ENCODE measurements at regions not wholly inside any gene's neighbourhood (a gene's known extent, or its start where the extent isn't known, plus 50 kb on each side); places are given as distances from the start of the nearest gene placed in this dataset.

DNA sequence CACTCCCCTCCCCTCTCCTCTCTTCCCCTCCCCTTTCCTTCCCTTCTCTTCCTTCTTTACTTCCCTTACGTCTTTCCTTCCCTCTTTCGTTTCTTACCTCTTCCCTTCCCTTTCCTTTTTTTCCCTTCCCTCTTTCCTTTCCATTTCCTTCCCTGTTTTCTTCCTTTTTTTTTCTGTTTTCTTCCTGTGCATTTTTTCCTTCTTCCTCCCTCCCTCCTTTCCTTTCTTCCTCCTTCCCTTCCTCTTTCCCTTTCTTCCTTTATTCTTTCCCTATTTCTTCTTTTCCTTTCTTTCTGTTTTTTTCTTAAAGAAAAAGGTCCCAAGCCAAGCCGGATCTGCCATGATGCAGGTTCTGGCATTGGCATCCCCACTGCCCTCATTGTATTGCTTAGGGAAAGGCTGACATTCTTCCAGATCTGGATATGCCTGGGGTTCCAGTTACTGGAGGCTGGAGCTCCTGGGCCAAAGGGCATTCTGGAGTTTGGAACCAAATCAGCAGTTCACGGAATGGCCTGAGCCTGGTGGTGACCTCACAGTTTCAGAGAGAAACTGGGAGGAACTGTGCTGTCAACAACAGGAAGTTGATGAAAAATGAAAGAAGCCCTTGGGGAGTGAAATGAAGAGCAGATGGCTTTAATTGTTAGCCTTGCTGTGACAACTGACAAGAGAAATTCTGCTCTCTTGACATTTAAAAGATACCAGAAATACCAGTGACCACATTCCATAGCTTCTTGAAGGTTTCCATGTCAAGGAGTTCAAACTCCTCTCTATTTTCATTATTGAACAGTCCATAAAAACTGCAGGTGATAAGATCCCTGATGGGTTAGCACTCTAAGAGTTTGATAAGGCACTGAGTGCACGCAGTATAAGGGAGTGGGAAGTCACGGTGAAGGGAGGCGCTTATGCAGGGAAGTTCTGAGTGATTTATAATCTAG, 622.1 kb downstream of the SPRY1 start:
- Histone ChIP-seq H3K36me3 (no peaks in the 10 kb centered on the region), H3K4me3 (no peak overlapping the region), H3K27ac (peak overlapping the region in 3 of 4 donors; percentile 10 to 89 (median 81)), H3K4me1 (peaks cover 0 to 28% (median 7%) of the 10 kb centered on the region in 4 donors), H3K27me3 (no peaks in the 10 kb centered on the region), H3K9me3 (no peaks in the 10 kb centered on the region)
- DNase-seq (ENCODE audit: low spot score in 2 of 2): peak; percentile 21 to 47
- TF ChIP-seq, protein P1, sequence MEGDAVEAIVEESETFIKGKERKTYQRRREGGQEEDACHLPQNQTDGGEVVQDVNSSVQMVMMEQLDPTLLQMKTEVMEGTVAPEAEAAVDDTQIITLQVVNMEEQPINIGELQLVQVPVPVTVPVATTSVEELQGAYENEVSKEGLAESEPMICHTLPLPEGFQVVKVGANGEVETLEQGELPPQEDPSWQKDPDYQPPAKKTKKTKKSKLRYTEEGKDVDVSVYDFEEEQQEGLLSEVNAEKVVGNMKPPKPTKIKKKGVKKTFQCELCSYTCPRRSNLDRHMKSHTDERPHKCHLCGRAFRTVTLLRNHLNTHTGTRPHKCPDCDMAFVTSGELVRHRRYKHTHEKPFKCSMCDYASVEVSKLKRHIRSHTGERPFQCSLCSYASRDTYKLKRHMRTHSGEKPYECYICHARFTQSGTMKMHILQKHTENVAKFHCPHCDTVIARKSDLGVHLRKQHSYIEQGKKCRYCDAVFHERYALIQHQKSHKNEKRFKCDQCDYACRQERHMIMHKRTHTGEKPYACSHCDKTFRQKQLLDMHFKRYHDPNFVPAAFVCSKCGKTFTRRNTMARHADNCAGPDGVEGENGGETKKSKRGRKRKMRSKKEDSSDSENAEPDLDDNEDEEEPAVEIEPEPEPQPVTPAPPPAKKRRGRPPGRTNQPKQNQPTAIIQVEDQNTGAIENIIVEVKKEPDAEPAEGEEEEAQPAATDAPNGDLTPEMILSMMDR (IDR thresholded peaks at IDR 0.05): peak in 1 of 5 experiments; percentile 32
- TF ChIP-seq EP300 (IDR thresholded peaks at IDR 0.05): peak in 1 of 2 donors; percentile 72
- no peak for TF ChIP-seq POLR2A (IDR thresholded peaks at IDR 0.05)
- 49 to 62% methylated on average over 7 of the region's 7 CpGs for WGBS, 2 donors

DNA sequence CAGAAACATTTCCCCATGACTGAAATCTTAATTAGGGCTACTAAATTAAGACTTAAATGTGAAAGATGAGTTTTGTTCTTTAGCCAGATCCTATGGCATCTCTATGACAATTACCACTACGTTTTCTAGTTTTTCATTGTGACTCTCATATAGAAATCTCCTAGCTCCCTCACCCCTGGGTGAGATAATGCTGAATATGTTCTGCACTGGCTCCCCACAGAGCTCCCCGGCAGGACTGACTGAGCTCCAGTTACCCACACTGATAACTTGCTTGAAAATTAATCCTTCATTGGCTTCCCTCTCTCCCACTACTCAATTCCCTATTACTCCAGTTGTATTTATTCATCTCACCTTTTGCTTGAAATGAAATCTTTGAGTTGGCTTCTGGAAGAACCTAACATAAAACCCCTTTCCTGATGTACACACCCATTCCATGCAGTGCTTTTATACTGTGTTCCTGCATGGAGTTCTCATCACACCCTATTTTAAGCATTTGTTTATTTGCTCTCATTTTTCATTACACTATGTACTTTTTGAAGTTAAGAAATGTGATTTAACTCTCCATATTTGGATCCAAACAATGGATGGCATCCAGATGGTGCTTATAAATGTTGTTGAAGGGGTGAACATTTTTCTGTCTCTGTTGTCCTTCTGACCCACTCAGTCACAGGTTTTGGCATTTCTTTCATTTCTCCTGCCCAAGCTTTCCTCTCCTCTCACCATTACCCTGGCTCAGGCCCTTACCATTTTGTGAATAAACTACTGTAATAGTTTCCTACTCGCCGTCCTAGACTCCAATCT, 623.4 kb downstream of the SPRY1 start:
- Histone ChIP-seq H3K36me3 (no peaks in the 10 kb centered on the region), H3K27ac (peak overlapping the region in 3 of 4 donors; percentile 19 to 89 (median 81)), H3K9me3 (no peaks in the 10 kb centered on the region), H3K4me3 (peak overlapping the region in 1 of 4 donors; percentile 19), H3K4me1 (peaks cover 0 to 29% (median 7%) of the 10 kb centered on the region in 4 donors), H3K27me3 (no peaks in the 10 kb centered on the region)
- peak in 1 of 2 donors; percentile 34 for DNase-seq (ENCODE audit: low spot score in 2 of 2)
- 70 to 74% methylated on average over 4 of the region's 4 CpGs for WGBS, 2 donors
- TF ChIP-seq, protein P1 (IDR thresholded peaks at IDR 0.05): no peak
- peak in 1 of 2 donors; percentile 79 for TF ChIP-seq EP300 (IDR thresholded peaks at IDR 0.05)

DNA sequence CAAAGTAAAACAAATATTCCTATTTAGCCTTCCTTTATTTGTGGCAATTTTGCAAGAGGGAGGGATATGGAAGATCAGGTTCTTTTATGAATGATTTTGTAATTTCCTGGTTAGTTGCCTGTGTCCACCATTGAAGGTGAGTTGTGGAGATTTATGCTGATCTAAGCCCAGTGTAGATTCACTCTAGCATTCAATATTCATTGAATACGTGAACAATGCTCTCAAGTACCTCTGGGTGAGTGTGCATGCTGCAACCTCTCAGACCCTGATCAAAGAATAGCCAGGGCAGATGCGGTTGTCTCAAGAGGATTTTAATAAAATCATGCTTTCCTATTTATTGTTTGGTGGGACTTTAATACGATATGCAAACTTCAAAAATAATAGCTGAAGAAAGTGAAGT, 628.4 kb downstream of the SPRY1 start:
- TF ChIP-seq, protein P1 (IDR thresholded peaks at IDR 0.05): no peak
- no peak for TF ChIP-seq POLR2A (IDR thresholded peaks at IDR 0.05)
- no peak for TF ChIP-seq EP300 (IDR thresholded peaks at IDR 0.05)
- DNase-seq (ENCODE audit: low spot score in 2 of 2): no peak
- peaks cover 0 to 34% (median 2%) of the 10 kb centered on the region in 4 donors for H3K4me1 ChIP-seq
- H3K27me3 ChIP-seq: no peaks in the 10 kb centered on the region
- H3K27ac ChIP-seq: no peak overlapping the region
- no peaks in the 10 kb centered on the region for H3K9me3 ChIP-seq
- 65 to 81% methylated on average over 3 of the region's 3 CpGs for WGBS, 2 donors
- no peak overlapping the region for H3K4me3 ChIP-seq
- peaks cover 0 to 2% (median 0%) of the 10 kb centered on the region in 3 donors for H3K36me3 ChIP-seq

DNA sequence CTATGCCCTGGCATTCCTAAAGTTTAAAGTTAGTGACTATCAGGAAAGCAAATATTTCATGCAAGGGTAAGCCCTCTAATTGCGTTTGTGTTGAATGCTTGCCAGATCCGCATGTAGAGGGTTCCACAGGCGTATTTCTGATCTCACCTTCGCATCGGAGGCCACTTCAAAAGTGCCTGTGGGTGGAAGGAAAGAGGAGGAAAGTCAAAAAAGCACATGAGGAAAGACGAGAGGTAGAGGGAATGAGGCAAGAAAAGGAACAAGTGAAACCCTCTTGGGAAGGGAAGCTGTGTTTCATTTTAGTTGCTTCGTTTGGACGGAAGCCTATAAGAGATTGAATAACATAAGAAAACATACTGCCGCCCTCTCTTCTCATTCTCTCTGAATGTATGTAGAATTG, 628.8 kb downstream of the SPRY1 start:
- Histone ChIP-seq H3K27ac (no peak overlapping the region), H3K9me3 (no peaks in the 10 kb centered on the region), H3K36me3 (peaks cover 0 to 2% (median 0%) of the 10 kb centered on the region in 3 donors), H3K4me1 (peaks cover 0 to 35% (median 0%) of the 10 kb centered on the region in 4 donors), H3K4me3 (no peak overlapping the region), H3K27me3 (no peaks in the 10 kb centered on the region)
- TF ChIP-seq, protein P1 (IDR thresholded peaks at IDR 0.05): no peak
- no peak for TF ChIP-seq POLR2A (IDR thresholded peaks at IDR 0.05)
- no peak for TF ChIP-seq EP300 (IDR thresholded peaks at IDR 0.05)
- no peak for DNase-seq (ENCODE audit: low spot score in 2 of 2)
- 61 to 62% methylated on average over 9 of the region's 9 CpGs for WGBS, 2 donors
